ENCODE measurements at regions not wholly inside any gene's neighbourhood (a gene's known extent, or its start where the extent isn't known, plus 50 kb on each side); places are given as distances from the start of the nearest gene placed in this dataset.
"Not testable (repeated sequence)": the region's sequence is repeated elsewhere in the genome, so short reads cannot be mapped to it uniquely, and the experiment has no call there.

GRCh38 chr3:27802849-27803248 lies 80.7 kb upstream of the EOMES start:
- Histone ChIP-seq H3K9me3 (ENCODE audit: low read length) (no peaks in the 10 kb centered on the region), H3K4me3 (ENCODE audit: low read length) (no peak overlapping the region), H3F3A (ENCODE audit: low read length, unreplicated experiment) (no peaks in the 10 kb centered on the region), H3K27ac (ENCODE audit: low read length) (no peak overlapping the region), H3K4me2 (ENCODE audit: low read length) (no peak overlapping the region), H3K4me1 (ENCODE audit: insufficient read depth, low read length) (no peaks in the 10 kb centered on the region), H3K27me3 (ENCODE audit: low read length) (peaks cover 23% of the 10 kb centered on the region), H2AFZ (ENCODE audit: low read length) (no peak overlapping the region), H3K79me2 (ENCODE audit: low read length) (no peaks in the 10 kb centered on the region), H3K36me3 (ENCODE audit: low read depth, low read length) (no peaks in the 10 kb centered on the region), H4K20me1 (ENCODE audit: low read length) (no peaks in the 10 kb centered on the region), H3K9ac (ENCODE audit: low read length) (no peak overlapping the region), H3K9me2 (replicated peaks; ENCODE audit: low read length) (no peaks in the 10 kb centered on the region)
- intact Hi-C loops (cut with micrococcal nuclease) = no loop called here
- ChIA-PET POLR2A (ENCODE audit: unreplicated experiment) (no interaction called here), CTCF (no interaction called here)
- no peak for TF ChIP-seq EZH2phosphoT487 (IDR thresholded peaks at IDR 0.05; ENCODE audit: borderline replicate concordance, low read length)
- TF ChIP-seq EZH2 (IDR thresholded peaks at IDR 0.05; ENCODE audit: low read length, unreplicated experiment) = no peak
- TF ChIP-seq CTCF (conservative IDR thresholded peaks at IDR 0.05; ENCODE audit: low read depth, low read length) = no peak
- no peak for DNase-seq
- ATAC-seq = no peak
- BruUV-seq (replicated peaks) = no TSS peak

GRCh38 chr3:27805282-27805681 lies 83.2 kb upstream of the EOMES start:
- Histone ChIP-seq H3K27me3 (ENCODE audit: low read length) (peaks cover 11% of the 10 kb centered on the region; the same call in 1 of the 2 replicates), H4K20me1 (ENCODE audit: low read length) (no peaks in the 10 kb centered on the region), H3F3A (ENCODE audit: low read length, unreplicated experiment) (no peaks in the 10 kb centered on the region), H3K79me2 (ENCODE audit: low read length) (no peaks in the 10 kb centered on the region), H3K4me3 (ENCODE audit: low read length) (no peak overlapping the region), H3K27ac (ENCODE audit: low read length) (no peak overlapping the region), H3K4me1 (ENCODE audit: insufficient read depth, low read length) (no peaks in the 10 kb centered on the region), H3K9ac (ENCODE audit: low read length) (no peak overlapping the region), H3K9me3 (ENCODE audit: low read length) (no peaks in the 10 kb centered on the region), H3K36me3 (ENCODE audit: low read depth, low read length) (no peaks in the 10 kb centered on the region), H3K4me2 (ENCODE audit: low read length) (no peak overlapping the region), H2AFZ (ENCODE audit: low read length) (no peak overlapping the region), H3K9me2 (replicated peaks; ENCODE audit: low read length) (no peaks in the 10 kb centered on the region)
- no TSS peak for BruUV-seq (replicated peaks)
- TF ChIP-seq EZH2 (IDR thresholded peaks at IDR 0.05; ENCODE audit: low read length, unreplicated experiment) (no peak), EZH2phosphoT487 (IDR thresholded peaks at IDR 0.05; ENCODE audit: borderline replicate concordance, low read length) (no peak), CTCF (conservative IDR thresholded peaks at IDR 0.05; ENCODE audit: low read depth, low read length) (no peak)
- DNase-seq (no peak), ATAC-seq (no peak)
- ChIA-PET CTCF (no interaction called here), POLR2A (ENCODE audit: unreplicated experiment) (no interaction called here)
- intact Hi-C loops (cut with micrococcal nuclease) = no loop called here

- Histone ChIP-seq H3K9me2 (replicated peaks; ENCODE audit: low read length) (no peaks in the 10 kb centered on the region), H3K9me3 (ENCODE audit: low read length) (no peaks in the 10 kb centered on the region), H3K27ac (ENCODE audit: low read length) (no peak overlapping the region), H3K4me3 (ENCODE audit: low read length) (no peak overlapping the region), H3F3A (ENCODE audit: low read length, unreplicated experiment) (no peaks in the 10 kb centered on the region), H3K27me3 (ENCODE audit: low read length) (peaks cover 26% of the 10 kb centered on the region; the same call in 1 of the 2 replicates), H3K9ac (ENCODE audit: low read length) (no peak overlapping the region), H3K36me3 (ENCODE audit: low read depth, low read length) (no peaks in the 10 kb centered on the region), H3K4me1 (ENCODE audit: insufficient read depth, low read length) (no peaks in the 10 kb centered on the region), H3K4me2 (ENCODE audit: low read length) (no peak overlapping the region), H2AFZ (ENCODE audit: low read length) (no peak overlapping the region), H3K79me2 (ENCODE audit: low read length) (no peaks in the 10 kb centered on the region), H4K20me1 (ENCODE audit: low read length) (no peaks in the 10 kb centered on the region)
- TF ChIP-seq EZH2 (IDR thresholded peaks at IDR 0.05; ENCODE audit: low read length, unreplicated experiment) (no peak), CTCF (conservative IDR thresholded peaks at IDR 0.05; ENCODE audit: low read depth, low read length) (no peak), EZH2phosphoT487 (IDR thresholded peaks at IDR 0.05; ENCODE audit: borderline replicate concordance, low read length) (no peak)
- POLR2A ChIA-PET (ENCODE audit: unreplicated experiment) = no interaction called here
- ATAC-seq (no peak), DNase-seq (no peak)
- CTCF ChIA-PET = no interaction called here
- intact Hi-C loops (cut with micrococcal nuclease) = no loop called here
- BruUV-seq (replicated peaks) = no TSS peak
Measured at GRCh38 chr3:27813255-27813654, 91.1 kb upstream of the EOMES start.

GRCh38 chr3:27821609-27822008 lies 99.5 kb upstream of the EOMES start:
- POLR2A ChIA-PET (ENCODE audit: unreplicated experiment); H3K4me3 ChIP-seq (ENCODE audit: low read length); H3K9me2 ChIP-seq (replicated peaks; ENCODE audit: low read length); H3K9me3 ChIP-seq (ENCODE audit: low read length); DNase-seq; H3K27ac ChIP-seq (ENCODE audit: low read length); H3K36me3 ChIP-seq (ENCODE audit: low read depth, low read length); CTCF ChIA-PET; H3K4me1 ChIP-seq (ENCODE audit: insufficient read depth, low read length); H2AFZ ChIP-seq (ENCODE audit: low read length); H3F3A ChIP-seq (ENCODE audit: low read length, unreplicated experiment); intact Hi-C loops (cut with micrococcal nuclease); BruUV-seq (replicated peaks); ATAC-seq; H3K79me2 ChIP-seq (ENCODE audit: low read length); H4K20me1 ChIP-seq (ENCODE audit: low read length); H3K9ac ChIP-seq (ENCODE audit: low read length); H3K4me2 ChIP-seq (ENCODE audit: low read length): not testable (repeated sequence)
- H3K27me3 ChIP-seq (ENCODE audit: low read length) = peaks cover 20% of the 10 kb centered on the region

Data from PC-3 (cell line).